DND-41 (cell line): ENCODE measurements at regions not wholly inside any gene's neighbourhood (a gene's known extent, or its start where the extent isn't known, plus 50 kb on each side); places are given as distances from the start of the nearest gene placed in this dataset.

Experiments
- ATAC-seq: fragments of 200-7000 bp; cut with Tn5 transposase; 3 replicates; pipeline ENCODE4 v1.9.1; 2021; ENCODE audit warnings: low read depth; ENCODE audit not compliant: insufficient read depth
- DNase-seq: peaks from one replicate; pipeline ENCODE4 v3.0.0-alpha.2; 2020
- H2AFZ ChIP-seq: 2 replicates; pipeline ENCODE4 v1.6.0; 2012; ENCODE audit warnings: low read depth, low read length
- H3K27ac ChIP-seq: 2 replicates; pipeline ENCODE4 v1.5.1; 2012; ENCODE audit warnings: low read length, inconsistent platforms
- H3K27me3 ChIP-seq: fragments of 200-600 bp; sonication (generic); 2 replicates; pipeline ENCODE4 v1.6.0; 2012; ENCODE audit warnings: low read length, mild to moderate bottlenecking, inconsistent platforms; ENCODE audit not compliant: insufficient read depth, poor library complexity
- H3K36me3 ChIP-seq: 2 replicates; pipeline ENCODE4 v1.5.1; 2012; ENCODE audit warnings: low read length, inconsistent platforms; ENCODE audit not compliant: insufficient read depth
- H3K4me1 ChIP-seq: 2 replicates; pipeline ENCODE4 v1.5.1; 2012; ENCODE audit warnings: mild to moderate bottlenecking, low read length; ENCODE audit not compliant: insufficient read depth
- H3K4me2 ChIP-seq: 2 replicates; pipeline ENCODE4 v1.6.0; 2012; ENCODE audit warnings: mild to moderate bottlenecking, moderate library complexity, low read length, inconsistent platforms; ENCODE audit not compliant: insufficient read depth
- H3K4me3 ChIP-seq, 2 experiments: fragments of 200-600 bp in 1 of 2; shearing (Covaris generic) in 1 of 2; 2 replicates each; pipeline ENCODE4 v1.5.1; 2012 to 2016; ENCODE audit warnings: inconsistent platforms in 2 of 2, low read length in 2 of 2, mild to moderate bottlenecking in 2 of 2, low read depth in 1 of 2, moderate library complexity in 1 of 2
- H3K79me2 ChIP-seq: 2 replicates; pipeline ENCODE4 v1.6.0; 2012; ENCODE audit warnings: low read length, inconsistent platforms; ENCODE audit not compliant: insufficient read depth
- H3K9ac ChIP-seq: 2 replicates; pipeline ENCODE4 v1.6.0; 2012; ENCODE audit warnings: low read depth, mild to moderate bottlenecking, inconsistent platforms, low read length, moderate library complexity
- H3K9me3 ChIP-seq: 2 replicates; pipeline ENCODE4 v1.5.1; 2012; ENCODE audit warnings: low read length, moderate library complexity, mild to moderate bottlenecking, inconsistent platforms; ENCODE audit not compliant: insufficient read depth, severe bottlenecking
- H4K20me1 ChIP-seq: 2 replicates; pipeline ENCODE4 v1.6.0; 2012; ENCODE audit warnings: low read length; ENCODE audit not compliant: insufficient read depth
- CTCF ChIP-seq: IDR thresholded peaks from 2 replicates; pipeline ENCODE4 v1.5.1; 2012; ENCODE audit warnings: borderline replicate concordance, low read length, moderate library complexity, mild to moderate bottlenecking; ENCODE audit not compliant: poor library complexity, severe bottlenecking; ENCODE audit errors: extremely low read depth
- EZH2 ChIP-seq: IDR thresholded peaks from 3 replicates; pipeline ENCODE4 v1.6.1; 2012; ENCODE audit warnings: borderline replicate concordance, low read depth, mild to moderate bottlenecking, moderate library complexity, low read length, inconsistent platforms; ENCODE audit not compliant: severe bottlenecking

GRCh38 chr6:108736832-108737231 is 111.4 kb upstream of the ARMC2 start:
- Histone ChIP-seq H3K9ac (no peak overlapping the region), H3K79me2 (no peaks in the 10 kb centered on the region), H3K27me3 (no peaks in the 10 kb centered on the region), H3K4me3 (no peak overlapping the region), H3K27ac (no peak overlapping the region), H3K36me3 (no peaks in the 10 kb centered on the region), H3K9me3 (no peaks in the 10 kb centered on the region), H2AFZ (no peak overlapping the region), H4K20me1 (no peaks in the 10 kb centered on the region), H3K4me1 (no peaks in the 10 kb centered on the region), H3K4me2 (no peak overlapping the region)
- no peak for ATAC-seq
- DNase-seq: no peak
- TF ChIP-seq CTCF (no peak), EZH2 (no peak)

DNA sequence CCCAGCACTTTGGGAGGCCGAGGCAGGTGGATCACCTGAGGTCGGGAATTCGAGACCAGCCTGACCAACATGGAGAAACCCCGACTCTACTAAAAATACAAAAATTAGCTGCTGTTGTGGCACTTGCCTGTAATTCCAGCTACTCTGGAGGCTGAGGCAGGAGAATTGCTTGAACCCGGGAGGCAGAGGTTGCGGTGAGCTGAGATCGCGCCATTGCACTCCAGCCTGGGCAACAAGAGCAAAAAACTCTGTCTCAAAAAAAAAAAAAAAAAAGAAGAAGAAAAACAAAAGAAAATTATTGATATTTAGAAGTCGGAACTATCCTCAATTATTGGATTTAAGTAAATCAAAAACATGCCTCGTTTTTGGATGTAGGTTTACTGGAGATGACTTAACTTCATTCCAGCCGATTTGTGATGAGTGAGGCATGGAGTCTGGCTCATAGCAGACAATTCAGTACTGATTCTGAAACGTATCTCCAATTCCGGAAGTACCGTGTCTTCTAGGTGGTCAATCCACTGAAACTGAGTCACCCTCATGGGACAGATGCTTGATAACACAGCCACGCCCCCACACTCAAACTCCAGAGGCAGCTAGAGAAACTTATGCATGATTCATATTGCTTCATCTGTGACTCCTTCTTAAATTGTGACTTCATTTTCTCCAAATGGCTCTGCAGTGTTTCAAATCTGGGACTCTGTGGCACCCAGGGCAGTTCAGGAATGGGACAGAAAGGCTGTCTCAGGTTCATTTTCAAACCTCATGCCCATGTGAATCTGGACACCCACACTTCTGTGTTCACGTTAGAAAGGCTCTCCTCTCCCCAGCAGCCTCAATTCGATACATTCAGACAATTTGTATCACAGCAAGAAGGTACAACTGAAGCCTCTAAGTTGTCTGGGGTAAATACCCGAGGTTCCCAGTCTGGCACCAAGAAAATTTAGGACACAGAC is 110.4 kb upstream of the ARMC2 start:
- Histone ChIP-seq H2AFZ (no peak overlapping the region), H3K4me1 (no peaks in the 10 kb centered on the region), H3K79me2 (no peaks in the 10 kb centered on the region), H4K20me1 (no peaks in the 10 kb centered on the region), H3K27ac (no peak overlapping the region), H3K27me3 (no peaks in the 10 kb centered on the region), H3K4me3 (no peak overlapping the region), H3K4me2 (no peak overlapping the region), H3K9me3 (no peaks in the 10 kb centered on the region), H3K36me3 (no peaks in the 10 kb centered on the region), H3K9ac (no peak overlapping the region)
- ATAC-seq (no peak), DNase-seq (no peak)
- TF ChIP-seq CTCF (no peak), EZH2 (no peak)

- H4K20me1 ChIP-seq: no peaks in the 10 kb centered on the region
- no peaks in the 10 kb centered on the region for H3K79me2 ChIP-seq
- no peaks in the 10 kb centered on the region for H3K9me3 ChIP-seq
- no peak overlapping the region; the same call in 1 of the 2 replicates for H2AFZ ChIP-seq
- ATAC-seq: no peak
- no peak overlapping the region for H3K27ac ChIP-seq
- TF ChIP-seq CTCF (no peak), EZH2 (no peak)
- H3K27me3 ChIP-seq: no peaks in the 10 kb centered on the region
- H3K4me1 ChIP-seq: no peaks in the 10 kb centered on the region
- no peak for DNase-seq
- H3K4me2 ChIP-seq: no peak overlapping the region
- no peaks in the 10 kb centered on the region for H3K36me3 ChIP-seq
- H3K4me3 ChIP-seq: no peak overlapping the region
- no peak overlapping the region for H3K9ac ChIP-seq
Observed at GRCh38 chr6:108738684-108739416, 109.4 kb upstream of the ARMC2 start.
